GM23338 (cell line): ENCODE measurements at regions not wholly inside any gene's neighbourhood (a gene's known extent, or its start where the extent isn't known, plus 50 kb on each side); places are given as distances from the start of the nearest gene placed in this dataset.

Experiments used
- ATAC-seq: fragments of 200-7000 bp; cut with Tn5 transposase; 3 replicates; pipeline ENCODE4 v1.9.1; 2020
- DNase-seq: peaks from one replicate; pipeline ENCODE4 v3.0.0-alpha.2; 2015; ENCODE audit warnings: low spot score
- H2AFZ ChIP-seq: fragments of 200-600 bp; sonication (generic); 2 replicates; pipeline ENCODE4 v1.8.0; 2016; ENCODE audit warnings: antibody characterized with exemption, mild to moderate bottlenecking, moderate library complexity
- H3F3A ChIP-seq: fragments of 200-600 bp; sonication (generic); replicated peaks from 2 replicates; pipeline ENCODE4 v1.8.0; 2017; ENCODE audit warnings: antibody characterized with exemption, mixed run types, low read depth
- H3K27ac ChIP-seq: fragments of 200-600 bp; sonication (generic); 2 replicates; pipeline ENCODE4 v1.6.1; 2016; ENCODE audit warnings: low read depth
- H3K27me3 ChIP-seq: fragments of 200-600 bp; sonication (generic); 2 replicates; pipeline ENCODE4 v1.8.0; 2016; ENCODE audit warnings: mild to moderate bottlenecking, mixed run types, moderate library complexity; ENCODE audit not compliant: insufficient read depth
- H3K36me3 ChIP-seq: fragments of 200-600 bp; sonication (generic); 2 replicates; pipeline ENCODE4 v1.8.0; 2016; ENCODE audit warnings: mild to moderate bottlenecking; ENCODE audit not compliant: insufficient read depth
- H3K4me1 ChIP-seq: fragments of 200-600 bp; sonication (generic); 2 replicates; pipeline ENCODE4 v1.8.0; 2016; ENCODE audit warnings: mild to moderate bottlenecking, moderate library complexity; ENCODE audit not compliant: insufficient read depth
- H3K4me2 ChIP-seq: fragments of 200-600 bp; sonication (generic); 2 replicates; pipeline ENCODE4 v1.7.1; 2017; ENCODE audit warnings: mixed run types
- H3K4me3 ChIP-seq: fragments of 200-600 bp; sonication (generic); 2 replicates; pipeline ENCODE4 v1.6.1; 2016; ENCODE audit warnings: mixed run types
- H3K79me2 ChIP-seq: fragments of 200-600 bp; sonication (generic); replicated peaks from 2 replicates; pipeline ENCODE4 v1.8.0; 2017; ENCODE audit warnings: mild to moderate bottlenecking; ENCODE audit not compliant: insufficient read depth
- H3K9me2 ChIP-seq: fragments of 200-600 bp; sonication (generic); 2 replicates; pipeline ENCODE4 v1.8.0; 2017; ENCODE audit not compliant: insufficient read depth
- H4K20me1 ChIP-seq: fragments of 200-600 bp; sonication (generic); replicated peaks from 2 replicates; pipeline ENCODE4 v1.8.0; 2017; ENCODE audit warnings: mild to moderate bottlenecking; ENCODE audit not compliant: insufficient read depth
- H3K27ac Mint-ChIP-seq: 2 replicates; pipeline ENCODE4 v1.8.0; 2020; ENCODE audit warnings: inconsistent platforms, mild to moderate bottlenecking, moderate library complexity, mixed read lengths
- H3K27me3 Mint-ChIP-seq: 3 replicates; pipeline ENCODE4 v1.8.0; 2022; ENCODE audit warnings: low read depth, mild to moderate bottlenecking, moderate library complexity, mixed read lengths, inconsistent platforms; ENCODE audit not compliant: insufficient read depth, poor library complexity
- H3K36me3 Mint-ChIP-seq: 3 replicates; pipeline ENCODE4 v1.8.0; 2021; ENCODE audit warnings: low read depth, mild to moderate bottlenecking, inconsistent platforms, moderate library complexity, mixed read lengths
- H3K4me1 Mint-ChIP-seq: 3 replicates; pipeline ENCODE4 v1.8.0; 2020; ENCODE audit warnings: mild to moderate bottlenecking, inconsistent platforms, mixed read lengths
- H3K4me3 Mint-ChIP-seq: 3 replicates; pipeline ENCODE4 v1.8.0; 2021; ENCODE audit warnings: moderate library complexity, mild to moderate bottlenecking, inconsistent platforms, mixed read lengths
- H3K9me3 Mint-ChIP-seq: 3 replicates; pipeline ENCODE4 v1.8.0; 2020; ENCODE audit warnings: moderate library complexity, mild to moderate bottlenecking, inconsistent platforms, mixed read lengths
- CREB1 ChIP-seq: fragments of 250-450 bp; sonication (Bioruptor Pico); IDR thresholded peaks from 2 replicates; pipeline ENCODE4 v1.5.0; 2020; ENCODE audit warnings: low read depth, mild to moderate bottlenecking, moderate library complexity
- EZH2 ChIP-seq: fragments of 200-600 bp; sonication (generic); IDR thresholded peaks from one replicate; pipeline ENCODE4 v1.8.0; 2017; ENCODE audit warnings: antibody characterized with exemption, mild to moderate bottlenecking, low read depth; ENCODE audit not compliant: unreplicated experiment
- EZH2phosphoT487 ChIP-seq: fragments of 200-600 bp; sonication (generic); IDR thresholded peaks from one replicate; pipeline ENCODE4 v1.8.1; 2018; ENCODE audit warnings: antibody characterized with exemption; ENCODE audit not compliant: unreplicated experiment
- JUNB ChIP-seq: IDR thresholded peaks from one replicate; pipeline ENCODE4 v1.6.1; 2016; ENCODE audit warnings: antibody characterized with exemption; ENCODE audit not compliant: unreplicated experiment
- NANOG ChIP-seq: IDR thresholded peaks from 2 replicates; pipeline ENCODE4 v1.6.1; 2016; ENCODE audit warnings: antibody characterized with exemption, borderline replicate concordance
- POLR2AphosphoS5 ChIP-seq: IDR thresholded peaks from 2 replicates; pipeline ENCODE4 v1.6.1; 2016; ENCODE audit warnings: antibody characterized with exemption, low read depth
- STAT1 ChIP-seq: IDR thresholded peaks from one replicate; pipeline ENCODE4 v1.6.1; 2016; ENCODE audit warnings: antibody characterized with exemption; ENCODE audit not compliant: unreplicated experiment
- ZNF114 ChIP-seq: fragments of 250-450 bp; sonication (Bioruptor Pico); IDR thresholded peaks from 2 replicates; pipeline ENCODE4 v1.5.0; 2020; ENCODE audit warnings: mild to moderate bottlenecking, moderate library complexity
- ZNF331 ChIP-seq: fragments of 250-450 bp; sonication (Bioruptor Pico); IDR thresholded peaks from 2 replicates; pipeline ENCODE4 v1.5.0; 2020; ENCODE audit warnings: low read depth, mild to moderate bottlenecking, moderate library complexity
- TF ChIP-seq, protein P1 (sequence below): IDR thresholded peaks from 2 replicates; pipeline ENCODE4 v1.6.1; 2016; ENCODE audit warnings: antibody characterized with exemption
- TF ChIP-seq, protein P2 (sequence below): fragments of 250-450 bp; sonication (Bioruptor Pico); IDR thresholded peaks from 2 replicates; pipeline ENCODE4 v1.5.0; 2020; ENCODE audit warnings: mild to moderate bottlenecking, moderate library complexity
- TF ChIP-seq, protein P3 (sequence below), 2 experiments: fragments of 200-600 bp in 1 of 2; sonication (generic) in 1 of 2; conservative IDR thresholded peaks; 2 replicates each; pipeline versions ENCODE4 v1.5.1 to v1.6.1; 2016 to 2017; ENCODE audit warnings: antibody characterized with exemption in 2 of 2, low read depth in 2 of 2, mild to moderate bottlenecking in 2 of 2, moderate library complexity in 1 of 2
- TF ChIP-seq, protein P4 (sequence below): IDR thresholded peaks from one replicate; pipeline ENCODE4 v1.6.1; 2018; ENCODE audit warnings: antibody characterized with exemption; ENCODE audit not compliant: unreplicated experiment

DNA sequence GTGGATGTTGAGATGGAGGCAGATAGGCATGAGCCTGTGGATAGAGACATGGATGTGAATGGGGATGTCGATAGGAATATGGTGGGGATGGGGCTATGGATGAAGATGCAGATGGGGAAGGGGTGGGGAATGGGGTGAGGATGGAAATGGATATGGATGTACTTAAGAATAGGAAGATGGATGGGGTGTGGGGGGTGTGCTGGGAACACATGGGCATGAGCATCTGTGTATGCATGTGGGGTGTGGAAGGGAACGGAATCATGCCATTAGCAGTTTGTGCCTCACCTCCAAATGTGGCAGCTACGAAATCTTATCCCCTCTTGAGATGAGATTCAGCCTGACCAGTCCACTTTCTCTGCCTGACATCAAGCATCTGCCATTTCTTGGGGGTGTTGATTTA lies 359.5 kb upstream of the MGMT start:
- H3K27me3 Mint-ChIP-seq: peaks cover 7% of the 10 kb centered on the region
- H3K36me3 Mint-ChIP-seq: no peaks in the 10 kb centered on the region; the same call in 2 of the 3 replicates
- H3K27ac Mint-ChIP-seq: no peak overlapping the region

More for the DNA sequence above, 359.5 kb upstream of the MGMT start:
- Histone ChIP-seq H3K4me2 (no peak overlapping the region), H3K27ac (no peak overlapping the region), H3K79me2 (no peaks in the 10 kb centered on the region), H2AFZ (no peak overlapping the region), H4K20me1 (no peaks in the 10 kb centered on the region), H3K4me3 (no peak overlapping the region), H3F3A (no peaks in the 10 kb centered on the region), H3K9me2 (peaks cover 12% of the 10 kb centered on the region; the same call in 1 of the 2 replicates), H3K27me3 (no peaks in the 10 kb centered on the region), H3K36me3 (no peaks in the 10 kb centered on the region), H3K4me1 (no peaks in the 10 kb centered on the region)
- Mint-ChIP-seq H3K4me3 (no peak overlapping the region), H3K9me3 (no peaks in the 10 kb centered on the region), H3K4me1 (no peaks in the 10 kb centered on the region)
- DNase-seq (no peak), ATAC-seq (no peak)
- TF ChIP-seq ZNF114 (CRISPR knock-in tag) (no peak), STAT1 (no peak), ZNF331 (CRISPR knock-in tag) (no peak), NANOG (no peak), CREB1 (CRISPR knock-in tag) (no peak), POLR2AphosphoS5 (no peak), EZH2 (no peak), JUNB (no peak), EZH2phosphoT487 (no peak)
- TF ChIP-seq, protein P1, sequence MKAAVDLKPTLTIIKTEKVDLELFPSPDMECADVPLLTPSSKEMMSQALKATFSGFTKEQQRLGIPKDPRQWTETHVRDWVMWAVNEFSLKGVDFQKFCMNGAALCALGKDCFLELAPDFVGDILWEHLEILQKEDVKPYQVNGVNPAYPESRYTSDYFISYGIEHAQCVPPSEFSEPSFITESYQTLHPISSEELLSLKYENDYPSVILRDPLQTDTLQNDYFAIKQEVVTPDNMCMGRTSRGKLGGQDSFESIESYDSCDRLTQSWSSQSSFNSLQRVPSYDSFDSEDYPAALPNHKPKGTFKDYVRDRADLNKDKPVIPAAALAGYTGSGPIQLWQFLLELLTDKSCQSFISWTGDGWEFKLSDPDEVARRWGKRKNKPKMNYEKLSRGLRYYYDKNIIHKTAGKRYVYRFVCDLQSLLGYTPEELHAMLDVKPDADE: no peak
- TF ChIP-seq, protein P2, sequence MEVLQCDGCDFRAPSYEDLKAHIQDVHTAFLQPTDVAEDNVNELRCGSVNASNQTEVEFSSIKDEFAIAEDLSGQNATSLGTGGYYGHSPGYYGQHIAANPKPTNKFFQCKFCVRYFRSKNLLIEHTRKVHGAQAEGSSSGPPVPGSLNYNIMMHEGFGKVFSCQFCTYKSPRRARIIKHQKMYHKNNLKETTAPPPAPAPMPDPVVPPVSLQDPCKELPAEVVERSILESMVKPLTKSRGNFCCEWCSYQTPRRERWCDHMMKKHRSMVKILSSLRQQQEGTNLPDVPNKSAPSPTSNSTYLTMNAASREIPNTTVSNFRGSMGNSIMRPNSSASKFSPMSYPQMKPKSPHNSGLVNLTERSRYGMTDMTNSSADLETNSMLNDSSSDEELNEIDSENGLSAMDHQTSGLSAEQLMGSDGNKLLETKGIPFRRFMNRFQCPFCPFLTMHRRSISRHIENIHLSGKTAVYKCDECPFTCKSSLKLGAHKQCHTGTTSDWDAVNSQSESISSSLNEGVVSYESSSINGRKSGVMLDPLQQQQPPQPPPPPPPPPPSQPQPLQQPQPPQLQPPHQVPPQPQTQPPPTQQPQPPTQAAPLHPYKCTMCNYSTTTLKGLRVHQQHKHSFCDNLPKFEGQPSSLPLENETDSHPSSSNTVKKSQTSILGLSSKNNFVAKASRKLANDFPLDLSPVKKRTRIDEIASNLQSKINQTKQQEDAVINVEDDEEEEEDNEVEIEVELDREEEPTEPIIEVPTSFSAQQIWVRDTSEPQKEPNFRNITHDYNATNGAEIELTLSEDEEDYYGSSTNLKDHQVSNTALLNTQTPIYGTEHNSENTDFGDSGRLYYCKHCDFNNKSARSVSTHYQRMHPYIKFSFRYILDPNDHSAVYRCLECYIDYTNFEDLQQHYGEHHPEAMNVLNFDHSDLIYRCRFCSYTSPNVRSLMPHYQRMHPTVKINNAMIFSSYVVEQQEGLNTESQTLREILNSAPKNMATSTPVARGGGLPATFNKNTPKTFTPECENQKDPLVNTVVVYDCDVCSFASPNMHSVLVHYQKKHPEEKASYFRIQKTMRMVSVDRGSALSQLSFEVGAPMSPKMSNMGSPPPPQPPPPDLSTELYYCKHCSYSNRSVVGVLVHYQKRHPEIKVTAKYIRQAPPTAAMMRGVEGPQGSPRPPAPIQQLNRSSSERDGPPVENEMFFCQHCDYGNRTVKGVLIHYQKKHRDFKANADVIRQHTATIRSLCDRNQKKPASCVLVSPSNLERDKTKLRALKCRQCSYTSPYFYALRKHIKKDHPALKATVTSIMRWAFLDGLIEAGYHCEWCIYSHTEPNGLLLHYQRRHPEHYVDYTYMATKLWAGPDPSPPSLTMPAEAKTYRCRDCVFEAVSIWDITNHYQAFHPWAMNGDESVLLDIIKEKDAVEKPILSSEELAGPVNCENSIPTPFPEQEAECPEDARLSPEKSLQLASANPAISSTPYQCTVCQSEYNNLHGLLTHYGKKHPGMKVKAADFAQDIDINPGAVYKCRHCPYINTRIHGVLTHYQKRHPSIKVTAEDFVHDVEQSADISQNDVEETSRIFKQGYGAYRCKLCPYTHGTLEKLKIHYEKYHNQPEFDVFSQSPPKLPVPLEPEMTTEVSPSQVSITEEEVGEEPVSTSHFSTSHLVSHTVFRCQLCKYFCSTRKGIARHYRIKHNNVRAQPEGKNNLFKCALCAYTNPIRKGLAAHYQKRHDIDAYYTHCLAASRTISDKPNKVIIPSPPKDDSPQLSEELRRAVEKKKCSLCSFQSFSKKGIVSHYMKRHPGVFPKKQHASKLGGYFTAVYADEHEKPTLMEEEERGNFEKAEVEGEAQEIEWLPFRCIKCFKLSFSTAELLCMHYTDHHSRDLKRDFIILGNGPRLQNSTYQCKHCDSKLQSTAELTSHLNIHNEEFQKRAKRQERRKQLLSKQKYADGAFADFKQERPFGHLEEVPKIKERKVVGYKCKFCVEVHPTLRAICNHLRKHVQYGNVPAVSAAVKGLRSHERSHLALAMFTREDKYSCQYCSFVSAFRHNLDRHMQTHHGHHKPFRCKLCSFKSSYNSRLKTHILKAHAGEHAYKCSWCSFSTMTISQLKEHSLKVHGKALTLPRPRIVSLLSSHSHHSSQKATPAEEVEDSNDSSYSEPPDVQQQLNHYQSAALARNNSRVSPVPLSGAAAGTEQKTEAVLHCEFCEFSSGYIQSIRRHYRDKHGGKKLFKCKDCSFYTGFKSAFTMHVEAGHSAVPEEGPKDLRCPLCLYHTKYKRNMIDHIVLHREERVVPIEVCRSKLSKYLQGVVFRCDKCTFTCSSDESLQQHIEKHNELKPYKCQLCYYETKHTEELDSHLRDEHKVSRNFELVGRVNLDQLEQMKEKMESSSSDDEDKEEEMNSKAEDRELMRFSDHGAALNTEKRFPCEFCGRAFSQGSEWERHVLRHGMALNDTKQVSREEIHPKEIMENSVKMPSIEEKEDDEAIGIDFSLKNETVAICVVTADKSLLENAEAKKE (CRISPR knock-in tag): no peak
- TF ChIP-seq, protein P3, sequence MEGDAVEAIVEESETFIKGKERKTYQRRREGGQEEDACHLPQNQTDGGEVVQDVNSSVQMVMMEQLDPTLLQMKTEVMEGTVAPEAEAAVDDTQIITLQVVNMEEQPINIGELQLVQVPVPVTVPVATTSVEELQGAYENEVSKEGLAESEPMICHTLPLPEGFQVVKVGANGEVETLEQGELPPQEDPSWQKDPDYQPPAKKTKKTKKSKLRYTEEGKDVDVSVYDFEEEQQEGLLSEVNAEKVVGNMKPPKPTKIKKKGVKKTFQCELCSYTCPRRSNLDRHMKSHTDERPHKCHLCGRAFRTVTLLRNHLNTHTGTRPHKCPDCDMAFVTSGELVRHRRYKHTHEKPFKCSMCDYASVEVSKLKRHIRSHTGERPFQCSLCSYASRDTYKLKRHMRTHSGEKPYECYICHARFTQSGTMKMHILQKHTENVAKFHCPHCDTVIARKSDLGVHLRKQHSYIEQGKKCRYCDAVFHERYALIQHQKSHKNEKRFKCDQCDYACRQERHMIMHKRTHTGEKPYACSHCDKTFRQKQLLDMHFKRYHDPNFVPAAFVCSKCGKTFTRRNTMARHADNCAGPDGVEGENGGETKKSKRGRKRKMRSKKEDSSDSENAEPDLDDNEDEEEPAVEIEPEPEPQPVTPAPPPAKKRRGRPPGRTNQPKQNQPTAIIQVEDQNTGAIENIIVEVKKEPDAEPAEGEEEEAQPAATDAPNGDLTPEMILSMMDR (conservative IDR thresholded peaks at IDR 0.05; ENCODE audit: low read depth in 2 of 2): no peak
- TF ChIP-seq, protein P4, sequence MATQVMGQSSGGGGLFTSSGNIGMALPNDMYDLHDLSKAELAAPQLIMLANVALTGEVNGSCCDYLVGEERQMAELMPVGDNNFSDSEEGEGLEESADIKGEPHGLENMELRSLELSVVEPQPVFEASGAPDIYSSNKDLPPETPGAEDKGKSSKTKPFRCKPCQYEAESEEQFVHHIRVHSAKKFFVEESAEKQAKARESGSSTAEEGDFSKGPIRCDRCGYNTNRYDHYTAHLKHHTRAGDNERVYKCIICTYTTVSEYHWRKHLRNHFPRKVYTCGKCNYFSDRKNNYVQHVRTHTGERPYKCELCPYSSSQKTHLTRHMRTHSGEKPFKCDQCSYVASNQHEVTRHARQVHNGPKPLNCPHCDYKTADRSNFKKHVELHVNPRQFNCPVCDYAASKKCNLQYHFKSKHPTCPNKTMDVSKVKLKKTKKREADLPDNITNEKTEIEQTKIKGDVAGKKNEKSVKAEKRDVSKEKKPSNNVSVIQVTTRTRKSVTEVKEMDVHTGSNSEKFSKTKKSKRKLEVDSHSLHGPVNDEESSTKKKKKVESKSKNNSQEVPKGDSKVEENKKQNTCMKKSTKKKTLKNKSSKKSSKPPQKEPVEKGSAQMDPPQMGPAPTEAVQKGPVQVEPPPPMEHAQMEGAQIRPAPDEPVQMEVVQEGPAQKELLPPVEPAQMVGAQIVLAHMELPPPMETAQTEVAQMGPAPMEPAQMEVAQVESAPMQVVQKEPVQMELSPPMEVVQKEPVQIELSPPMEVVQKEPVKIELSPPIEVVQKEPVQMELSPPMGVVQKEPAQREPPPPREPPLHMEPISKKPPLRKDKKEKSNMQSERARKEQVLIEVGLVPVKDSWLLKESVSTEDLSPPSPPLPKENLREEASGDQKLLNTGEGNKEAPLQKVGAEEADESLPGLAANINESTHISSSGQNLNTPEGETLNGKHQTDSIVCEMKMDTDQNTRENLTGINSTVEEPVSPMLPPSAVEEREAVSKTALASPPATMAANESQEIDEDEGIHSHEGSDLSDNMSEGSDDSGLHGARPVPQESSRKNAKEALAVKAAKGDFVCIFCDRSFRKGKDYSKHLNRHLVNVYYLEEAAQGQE: no peak
